Endometrial microvascular endothelial cells (primary cell): ENCODE measurements at regions not wholly inside any gene's neighbourhood (a gene's known extent, or its start where the extent isn't known, plus 50 kb on each side); places are given as distances from the start of the nearest gene placed in this dataset.

Experiments
- in situ Hi-C: cut with HindIII; loops from 2 replicates; pipeline ENCODE4 v1.10.0; 2017; ENCODE audit warnings: low sequenced_read_pairs, low pct_unique_long_range_greater_than_20kb; ENCODE audit errors: inconsistent ontology term

GRCh38 chr10:8985651-8986050, 931.2 kb downstream of the GATA3 start:
- in situ Hi-C loops: no loop called here

GRCh38 chr10:8986975-8987374, 932.5 kb downstream of the GATA3 start:
- in situ Hi-C loops: no loop called here

GRCh38 chr10:8987712-8988111, 933.2 kb downstream of the GATA3 start:
- in situ Hi-C loops: no loop called here

GRCh38 chr10:8990280-8990987, 935.9 kb downstream of the GATA3 start:
- in situ Hi-C loops: no loop called here

GRCh38 chr10:8992009-8992408, 937.5 kb downstream of the GATA3 start:
- in situ Hi-C loops: no loop called here

- in situ Hi-C loops: no loop called here
Measured at GRCh38 chr10:8993864-8994263, 939.4 kb downstream of the GATA3 start.

GRCh38 chr10:8998751-8999150, 944.3 kb downstream of the GATA3 start:
- in situ Hi-C loops: no loop called here

- in situ Hi-C loops: no loop called here
Measured at GRCh38 chr10:9003122-9003521, 948.6 kb downstream of the GATA3 start.

GRCh38 chr10:9004736-9005135, 950.2 kb downstream of the GATA3 start:
- in situ Hi-C loops: no loop called here

- in situ Hi-C loops: no loop called here
Measured at GRCh38 chr10:9009505-9009904, 955.0 kb downstream of the GATA3 start.

- in situ Hi-C loops: no loop called here
Measured at GRCh38 chr10:9010093-9010492, 955.6 kb downstream of the GATA3 start.

GRCh38 chr10:9010931-9011670, 956.6 kb downstream of the GATA3 start:
- in situ Hi-C loops: no loop called here

- in situ Hi-C loops: no loop called here
Measured at GRCh38 chr10:9012312-9012711, 957.8 kb downstream of the GATA3 start.

- in situ Hi-C loops: no loop called here
Measured at GRCh38 chr10:9015005-9015404, 960.5 kb downstream of the GATA3 start.

- in situ Hi-C loops: no loop called here
Measured at GRCh38 chr10:9015447-9015846, 961.0 kb downstream of the GATA3 start.

GRCh38 chr10:9016930-9017329, 962.4 kb downstream of the GATA3 start:
- in situ Hi-C loops: no loop called here

GRCh38 chr10:9018195-9019173, 964.0 kb downstream of the GATA3 start:
- in situ Hi-C loops: no loop called here

GRCh38 chr10:9023206-9023605, 968.7 kb downstream of the GATA3 start:
- in situ Hi-C loops: no loop called here

- in situ Hi-C loops: no loop called here
Measured at GRCh38 chr10:9024210-9024609, 969.7 kb downstream of the GATA3 start.
